IMR-90 (cell line): ENCODE measurements at regions not wholly inside any gene's neighbourhood (a gene's known extent, or its start where the extent isn't known, plus 50 kb on each side); places are given as distances from the start of the nearest gene placed in this dataset.

ENCODE experiments used
- ATAC-seq: fragments of 200-7000 bp; cut with Tn5 transposase; 2 replicates; pipeline ENCODE4 v1.9.1; 2020; ENCODE audit warnings: low read depth, mild to moderate bottlenecking, moderate library complexity
- BruUV-seq: library from RNA; stranded (reverse); fragments of 400-500 nt; replicated peaks from 2 replicates; lab custom pipeline; 2021; lab: Mats Ljungman, UMichigan
- CTCF ChIA-PET: fragments of 300-600 bp; formaldehyde crosslinking; extraction: SDS; loops from one replicate; lab custom pipeline; 2021; ENCODE audit warnings: antibody characterized with exemption; lab: Yijun Ruan, JAX
- POLR2A ChIA-PET: fragments of 300-600 bp; sonication (Branson Sonifier 250); formaldehyde crosslinking; loops from one replicate; lab custom pipeline; 2022; ENCODE audit warnings: antibody characterized with exemption; ENCODE audit not compliant: unreplicated experiment; lab: Charles Lee
- DNase-seq: peaks from one replicate; pipeline ENCODE4 v3.0.0; 2013
- H2AFZ ChIP-seq: replicated peaks from 2 replicates; pipeline ENCODE3; 2013; ENCODE audit warnings: low read length, mild to moderate bottlenecking; ENCODE audit not compliant: poor library complexity
- H2AK5ac ChIP-seq: 2 replicates; pipeline ENCODE4 v1.6.1; 2013; ENCODE audit warnings: low read depth, low read length, inconsistent platforms
- H2AK9ac ChIP-seq: replicated peaks from 2 replicates; pipeline ENCODE3; 2013; ENCODE audit warnings: mild to moderate bottlenecking, low read depth, low read length, moderate library complexity; ENCODE audit not compliant: poor library complexity
- H2BK120ac ChIP-seq: 2 replicates; pipeline ENCODE4 v1.6.1; 2013; ENCODE audit warnings: low read depth, low read length, inconsistent platforms
- H2BK15ac ChIP-seq: 3 replicates; pipeline ENCODE4 v1.6.1; 2013; ENCODE audit warnings: low read depth, low read length, inconsistent platforms
- H2BK20ac ChIP-seq: 2 replicates; pipeline ENCODE4 v1.6.1; 2013; ENCODE audit warnings: low read depth, mild to moderate bottlenecking, inconsistent platforms, low read length, moderate library complexity
- H2BK5ac ChIP-seq: 2 replicates; pipeline ENCODE4 v1.6.1; 2013; ENCODE audit warnings: mild to moderate bottlenecking, low read depth, low read length, inconsistent platforms; ENCODE audit not compliant: poor library complexity, severe bottlenecking
- H3K14ac ChIP-seq: replicated peaks from 2 replicates; pipeline ENCODE4 v1.6.1; 2013; ENCODE audit warnings: low read depth, low read length, inconsistent platforms
- H3K18ac ChIP-seq: 2 replicates; pipeline ENCODE4 v1.6.1; 2013; ENCODE audit warnings: low read depth, low read length, control low read depth
- H3K23ac ChIP-seq: 2 replicates; pipeline ENCODE4 v1.6.1; 2013; ENCODE audit warnings: low read depth, low read length, inconsistent platforms
- H3K27ac ChIP-seq: 2 replicates; pipeline ENCODE4 v1.5.1; 2013; ENCODE audit warnings: mild to moderate bottlenecking, control low read depth, low read length; ENCODE audit not compliant: insufficient read depth
- H3K27me3 ChIP-seq: 2 replicates; pipeline ENCODE4 v1.6.1; 2013; ENCODE audit warnings: low read length; ENCODE audit not compliant: control insufficient read depth, insufficient read depth
- H3K36me3 ChIP-seq: 2 replicates; pipeline ENCODE4 v1.6.1; 2013; ENCODE audit warnings: low read length, mixed read lengths; ENCODE audit not compliant: control insufficient read depth, insufficient read depth
- H3K4ac ChIP-seq: 2 replicates; pipeline ENCODE4 v1.6.1; 2013; ENCODE audit warnings: low read depth, low read length, inconsistent platforms
- H3K4me1 ChIP-seq: 2 replicates; pipeline ENCODE4 v1.6.1; 2013; ENCODE audit warnings: low read length, mixed read lengths; ENCODE audit not compliant: control insufficient read depth, insufficient read depth
- H3K4me2 ChIP-seq: 2 replicates; pipeline ENCODE4 v1.6.1; 2013; ENCODE audit warnings: low read depth, mild to moderate bottlenecking, control low read depth, low read length, moderate library complexity
- H3K4me3 ChIP-seq: 2 replicates; pipeline ENCODE4 v1.5.1; 2013; ENCODE audit warnings: low read depth, mild to moderate bottlenecking, control low read depth, low read length, moderate library complexity; ENCODE audit not compliant: insufficient read depth
- H3K56ac ChIP-seq: 2 replicates; pipeline ENCODE4 v1.6.1; 2013; ENCODE audit warnings: low read length, inconsistent platforms; ENCODE audit not compliant: insufficient read depth; ENCODE audit errors: extremely low read depth
- H3K79me1 ChIP-seq, 2 experiments: 2 replicates each; pipeline ENCODE4 v1.6.1; 2013; ENCODE audit warnings: low read length in 2 of 2, inconsistent platforms in 1 of 2, low read depth in 1 of 2
- H3K9ac ChIP-seq: 2 replicates; pipeline ENCODE4 v1.6.1; 2013; ENCODE audit warnings: low read depth, low read length, control low read depth
- H3K9me1 ChIP-seq: 2 replicates; pipeline ENCODE4 v1.6.1; 2013; ENCODE audit warnings: low read length, inconsistent platforms; ENCODE audit not compliant: insufficient read depth
- H3K9me3 ChIP-seq: 2 replicates; pipeline ENCODE4 v1.6.1; 2013; ENCODE audit warnings: low read length; ENCODE audit not compliant: control insufficient read depth, insufficient read depth
- H4K20me1 ChIP-seq: 2 replicates; pipeline ENCODE4 v1.6.1; 2013; ENCODE audit warnings: low read length, inconsistent platforms; ENCODE audit not compliant: insufficient read depth
- H4K5ac ChIP-seq: 2 replicates; pipeline ENCODE4 v1.6.1; 2013; ENCODE audit warnings: mild to moderate bottlenecking, low read depth, low read length, control low read depth
- H4K8ac ChIP-seq, 2 experiments: 2 replicates each; pipeline ENCODE4 v1.6.1; 2013; ENCODE audit warnings: low read depth in 2 of 2, low read length in 2 of 2, control low read depth in 1 of 2, inconsistent platforms in 1 of 2
- H4K91ac ChIP-seq: 2 replicates; pipeline ENCODE4 v1.6.1; 2013; ENCODE audit warnings: low read depth, low read length, inconsistent platforms; ENCODE audit not compliant: insufficient read depth
- MAFK ChIP-seq: IDR thresholded peaks from 2 replicates; pipeline ENCODE4 v1.6.1; 2012; ENCODE audit warnings: low read depth, low read length, improper control_type of control experiment
- NFE2L2 ChIP-seq: fragments of 150-350 bp; IDR thresholded peaks from 2 replicates; pipeline ENCODE4 v1.6.1; 2016; ENCODE audit warnings: low read depth, mild to moderate bottlenecking, low read length
- POLR2A ChIP-seq: IDR thresholded peaks from 2 replicates; pipeline ENCODE4 v1.6.1; 2012; ENCODE audit warnings: mild to moderate bottlenecking, low read depth, low read length
- whole genome bisulfite sequencing, 2 experiments: methylation state at CpG; one replicate each; pipeline versions ENCODE4 v1.1.5 to v1.1.7; 2013; ENCODE audit warnings: missing lambda C conversion rate in 2 of 2; ENCODE audit not compliant: insufficient read length in 1 of 2; ENCODE audit errors: extremely low coverage in 2 of 2; 5-methylcytosine and 5-hydroxymethylcytosine counted together
- dilution Hi-C: fragments of 300-500 bp; cut with HindIII; formaldehyde crosslinking; loops from one replicate; pipeline ENCODE4 v1.14.3; 2018; ENCODE audit warnings: low sequenced_read_pairs; ENCODE audit not compliant: unreplicated experiment
- in situ Hi-C: fragments of 300-500 bp; cut with MboI; formaldehyde crosslinking; loops from 3 replicates; pipeline ENCODE4 v1.14.3; 2019; ENCODE audit warnings: low sequenced_read_pairs, inconsistent platforms, mixed read lengths
- intact Hi-C: fragments of 100-400 bp; cut with micrococcal nuclease; formaldehyde crosslinking; loops from 2 replicates; pipeline ENCODE4 v1.10.0; 2022

GRCh38 chr2:192628017-192628416, 433.3 kb upstream of the TMEFF2 start:
- DNase-seq (no peak), ATAC-seq (no peak)
- Histone ChIP-seq H2AK9ac (no peak overlapping the region), H3K56ac (no peak overlapping the region), H2AK5ac (no peak overlapping the region), H3K4me1 (no peaks in the 10 kb centered on the region), H3K9me3 (peaks cover 2% of the 10 kb centered on the region; the same call in 1 of the 2 replicates), H3K4ac (no peak overlapping the region), H3K18ac (no peak overlapping the region), H3K14ac (no peak overlapping the region), H3K23ac (no peak overlapping the region), H2BK15ac (no peak overlapping the region), H3K27ac (no peak overlapping the region), H3K4me3 (no peak overlapping the region), H3K36me3 (no peaks in the 10 kb centered on the region), H3K27me3 (no peaks in the 10 kb centered on the region), H3K79me1 (no peaks in the 10 kb centered on the region), H2AFZ (no peak overlapping the region), H2BK5ac (no peak overlapping the region), H2BK120ac (no peak overlapping the region), H3K9ac (no peak overlapping the region), H4K91ac (no peak overlapping the region), H3K9me1 (no peaks in the 10 kb centered on the region), H4K20me1 (no peaks in the 10 kb centered on the region), H4K5ac (no peak overlapping the region), H3K4me2 (no peak overlapping the region), H2BK20ac (no peak overlapping the region), H4K8ac (no peak overlapping the region)
- in situ Hi-C loops (no loop called here), intact Hi-C loops (no loop called here), dilution Hi-C loops (no loop called here)
- TF ChIP-seq POLR2A (no peak), NFE2L2 (no peak), MAFK (peak; percentile 18; the same call in 1 of the 2 replicates)
- no TSS peak for BruUV-seq
- ChIA-PET CTCF (no interaction called here), POLR2A (no interaction called here)
- WGBS, 2 experiments = no CpG with 5 or more reads among the region's 2 CpGs
